OCI-LY7 (cell line): ENCODE measurements at regions not wholly inside any gene's neighbourhood (a gene's known extent, or its start where the extent isn't known, plus 50 kb on each side); places are given as distances from the start of the nearest gene placed in this dataset.

Experiments
- CTCF ChIP-seq: fragments of 200-600 bp; sonication (generic); conservative IDR thresholded peaks from 2 replicates; pipeline ENCODE4 v1.5.1; 2014; ENCODE audit warnings: mild to moderate bottlenecking, antibody characterized with exemption, low read length, moderate library complexity, mixed read lengths
- EZH2phosphoT487 ChIP-seq: fragments of 200-600 bp; sonication (generic); IDR thresholded peaks from 2 replicates; pipeline ENCODE4 v1.6.1; 2018; ENCODE audit warnings: low read depth, borderline replicate concordance, mild to moderate bottlenecking, mixed run types, antibody characterized with exemption, low read length, moderate library complexity, mixed read lengths

- no peak for TF ChIP-seq CTCF
- no peak for TF ChIP-seq EZH2phosphoT487
Measured at GRCh38 chr14:105853907-105854599, 327.7 kb downstream of the TMEM121 start.
